SK-N-MC (cell line): ENCODE measurements at regions not wholly inside any gene's neighbourhood (a gene's known extent, or its start where the extent isn't known, plus 50 kb on each side); places are given as distances from the start of the nearest gene placed in this dataset.

Experiments used
- DNase-seq: peaks from one replicate; pipeline ENCODE4 v3.0.0-alpha.2; 2011; ENCODE audit warnings: low read depth, low spot score
- H3K27ac ChIP-seq: fragments of 200-600 bp; sonication (generic); 2 replicates; pipeline ENCODE4 v1.5.1; 2016; ENCODE audit warnings: mixed run types
- H3K36me3 ChIP-seq: fragments of 200-600 bp; sonication (generic); 2 replicates; pipeline ENCODE4 v1.6.1; 2017; ENCODE audit warnings: antibody characterized with exemption, low read length, mixed read lengths; ENCODE audit not compliant: insufficient read depth
- H3K4me3 ChIP-seq: fragments of 200-600 bp; sonication (generic); 2 replicates; pipeline ENCODE4 v1.5.1; 2016
- H3K9ac ChIP-seq: fragments of 200-600 bp; sonication (generic); 2 replicates; pipeline ENCODE4 v1.8.0; 2017; ENCODE audit warnings: mixed run types, mixed read lengths; ENCODE audit not compliant: insufficient read length
- H3K9me3 ChIP-seq: fragments of 200-600 bp; sonication (generic); 2 replicates; pipeline ENCODE4 v1.6.1; 2017; ENCODE audit warnings: low read depth, mild to moderate bottlenecking, antibody characterized with exemption, low read length, moderate library complexity, mixed read lengths
- EZH2 ChIP-seq: fragments of 200-600 bp; sonication (generic); IDR thresholded peaks from one replicate; pipeline ENCODE4 v1.6.1; 2017; ENCODE audit warnings: antibody characterized with exemption
- FOXP2 ChIP-seq: optimal IDR thresholded peaks from 2 replicates; pipeline ENCODE3; 2011; ENCODE audit warnings: mild to moderate bottlenecking, moderate library complexity; ENCODE audit not compliant: insufficient read depth; ENCODE audit errors: extremely low read length, control extremely low read depth
- POLR2AphosphoS5 ChIP-seq: IDR thresholded peaks from 2 replicates; pipeline ENCODE4 v1.6.1; 2012; ENCODE audit warnings: mild to moderate bottlenecking, low read depth, low read length, borderline replicate concordance

- Histone ChIP-seq H3K9me3 (no peaks in the 10 kb centered on the region), H3K27ac (no peak overlapping the region), H3K36me3 (no peaks in the 10 kb centered on the region), H3K9ac (no peak overlapping the region), H3K4me3 (no peak overlapping the region)
- no peak for DNase-seq
- TF ChIP-seq FOXP2: no peak
- no peak for TF ChIP-seq POLR2AphosphoS5
- no peak for TF ChIP-seq EZH2
Observed at GRCh38 chr18:37812961-37813360, 247.4 kb upstream of the CELF4 start.

- TF ChIP-seq EZH2: no peak
- TF ChIP-seq POLR2AphosphoS5: no peak
- TF ChIP-seq FOXP2: no peak
- no peaks in the 10 kb centered on the region for H3K36me3 ChIP-seq
- H3K9ac ChIP-seq: no peak overlapping the region
- H3K9me3 ChIP-seq: no peaks in the 10 kb centered on the region
- H3K4me3 ChIP-seq: no peak overlapping the region
- H3K27ac ChIP-seq: no peak overlapping the region
- DNase-seq: no peak
Observed at GRCh38 chr18:37805773-37806404, 240.3 kb upstream of the CELF4 start.

- Histone ChIP-seq H3K9ac (no peak overlapping the region), H3K27ac (no peak overlapping the region), H3K4me3 (no peak overlapping the region), H3K9me3 (no peaks in the 10 kb centered on the region), H3K36me3 (no peaks in the 10 kb centered on the region)
- TF ChIP-seq FOXP2: no peak
- no peak for TF ChIP-seq POLR2AphosphoS5
- no peak for TF ChIP-seq EZH2
- no peak for DNase-seq
Observed at GRCh38 chr18:37796823-37797349, 231.3 kb upstream of the CELF4 start.

GRCh38 chr18:37787452-37787851, 221.9 kb upstream of the CELF4 start:
- H3K9me3 ChIP-seq: no peaks in the 10 kb centered on the region
- H3K27ac ChIP-seq: no peak overlapping the region
- DNase-seq: no peak
- TF ChIP-seq EZH2 (no peak), FOXP2 (no peak), POLR2AphosphoS5 (no peak)
- H3K36me3 ChIP-seq: no peaks in the 10 kb centered on the region
- H3K4me3 ChIP-seq: no peak overlapping the region
- no peak overlapping the region for H3K9ac ChIP-seq

- Histone ChIP-seq H3K9ac (no peak overlapping the region), H3K4me3 (no peak overlapping the region), H3K9me3 (no peaks in the 10 kb centered on the region), H3K27ac (no peak overlapping the region), H3K36me3 (no peaks in the 10 kb centered on the region)
- TF ChIP-seq POLR2AphosphoS5 (no peak), FOXP2 (no peak), EZH2 (no peak)
- DNase-seq: no peak
Observed at GRCh38 chr18:37783771-37784170, 218.2 kb upstream of the CELF4 start.

- Histone ChIP-seq H3K9me3 (no peaks in the 10 kb centered on the region), H3K27ac (no peak overlapping the region), H3K36me3 (no peaks in the 10 kb centered on the region), H3K4me3 (no peak overlapping the region), H3K9ac (no peak overlapping the region)
- no peak for DNase-seq
- TF ChIP-seq FOXP2: no peak
- TF ChIP-seq EZH2: no peak
- no peak for TF ChIP-seq POLR2AphosphoS5
Observed at GRCh38 chr18:37779220-37779619, 213.6 kb upstream of the CELF4 start.

DNA sequence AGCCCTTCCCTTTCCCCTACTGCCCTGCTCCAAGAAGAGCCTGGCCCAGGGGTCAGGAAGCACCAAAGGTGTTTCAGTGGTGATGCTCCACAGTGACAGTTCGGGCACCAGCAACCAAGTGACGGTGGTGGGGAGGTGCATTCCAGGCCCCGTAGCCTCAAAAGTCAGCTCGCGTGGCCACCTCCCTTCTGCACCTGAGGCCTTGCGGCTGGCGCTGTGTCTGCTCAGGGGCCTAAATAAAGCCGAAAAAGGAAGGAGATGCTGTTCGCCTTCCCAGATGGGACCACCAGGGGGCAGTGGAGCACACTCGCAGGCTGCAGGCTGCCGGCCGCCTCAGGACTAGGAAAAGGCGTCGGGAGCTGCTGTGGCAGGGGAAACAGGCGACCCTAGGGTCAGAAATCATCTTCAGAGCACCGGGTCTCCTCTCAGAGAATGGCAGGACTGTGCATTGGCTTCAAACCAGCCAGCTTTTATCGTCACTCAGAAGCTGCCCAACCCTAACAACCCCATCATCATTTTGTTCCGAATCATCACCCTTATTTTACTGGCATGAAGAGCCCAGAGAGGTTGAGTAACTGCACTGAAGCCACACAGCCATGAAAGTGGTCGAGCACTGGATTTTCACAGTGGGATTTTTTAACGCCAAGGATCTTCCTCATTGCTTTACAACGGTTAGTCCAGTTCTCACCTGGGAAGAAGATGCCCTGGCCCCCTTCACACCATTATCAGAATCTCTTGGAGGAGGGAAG, 213.0 kb upstream of the CELF4 start:
- no peak for DNase-seq
- no peak overlapping the region for H3K4me3 ChIP-seq
- H3K9ac ChIP-seq: no peak overlapping the region
- H3K9me3 ChIP-seq: no peaks in the 10 kb centered on the region
- no peak overlapping the region for H3K27ac ChIP-seq
- H3K36me3 ChIP-seq: no peaks in the 10 kb centered on the region
- TF ChIP-seq FOXP2: no peak
- no peak for TF ChIP-seq POLR2AphosphoS5

DNA sequence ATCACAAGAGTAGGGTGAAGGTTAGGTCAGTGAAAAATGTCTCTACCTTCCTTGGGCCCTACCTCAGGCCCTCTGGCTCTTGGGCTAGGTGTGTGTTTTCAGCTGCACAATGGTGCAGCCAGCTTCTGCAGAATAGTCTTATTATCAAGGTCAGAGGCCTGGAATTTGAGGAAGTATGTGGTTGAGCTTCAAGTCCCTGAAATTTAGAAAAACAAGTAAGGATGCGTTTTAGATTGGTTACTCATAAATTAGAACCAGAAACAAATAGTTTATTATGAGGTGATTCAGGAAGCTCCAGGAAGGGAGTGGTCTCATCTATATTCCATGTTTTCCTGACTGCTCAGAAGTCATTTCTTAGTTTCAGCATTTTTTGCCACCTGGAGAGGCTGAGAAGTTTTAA, 204.2 kb upstream of the CELF4 start:
- no peak for TF ChIP-seq POLR2AphosphoS5
- no peak overlapping the region for H3K9ac ChIP-seq
- H3K27ac ChIP-seq: no peak overlapping the region
- H3K4me3 ChIP-seq: no peak overlapping the region
- DNase-seq: no peak
- no peaks in the 10 kb centered on the region for H3K9me3 ChIP-seq
- no peaks in the 10 kb centered on the region for H3K36me3 ChIP-seq
